Peyer's patch (tissue), 4 donors: ENCODE measurements at regions not wholly inside any gene's neighbourhood (a gene's known extent, or its start where the extent isn't known, plus 50 kb on each side); places are given as distances from the start of the nearest gene placed in this dataset.

Source experiments
- CTCF ChIP-seq, 6 experiments: fragments of 450-650 bp in 4 of 6; fragments of 200-600 bp in 2 of 6; sonication (generic) in 1 of 6; IDR thresholded peaks; one replicate each; pipeline ENCODE4 v1.5.1; 2017 to 2019; ENCODE audit warnings: antibody characterized with exemption in 6 of 6, mild to moderate bottlenecking in 3 of 6, moderate library complexity in 1 of 6
- POLR2A ChIP-seq, 2 donors: fragments of 450-650 bp; IDR thresholded peaks; one replicate each; pipeline ENCODE4 v1.5.1; 2017; ENCODE audit warnings: antibody characterized with exemption in 2 of 2, mild to moderate bottlenecking in 2 of 2, moderate library complexity in 2 of 2

- TF ChIP-seq CTCF (IDR thresholded peaks at IDR 0.05) = no peak
- no peak for TF ChIP-seq POLR2A (IDR thresholded peaks at IDR 0.05)
Measured at GRCh38 chr5:2303431-2304100, 420.8 kb upstream of the IRX4 start.
